PC-3 (cell line): ENCODE measurements at regions not wholly inside any gene's neighbourhood (a gene's known extent, or its start where the extent isn't known, plus 50 kb on each side); places are given as distances from the start of the nearest gene placed in this dataset.

Source experiments
- ATAC-seq: fragments of 200-7000 bp; cut with Tn5 transposase; 2 replicates; pipeline ENCODE4 v1.9.1; 2020; ENCODE audit warnings: mild to moderate bottlenecking, moderate library complexity
- BruUV-seq: library from RNA; stranded (reverse); fragments of 400-500 nt; replicated peaks from 2 replicates; lab custom pipeline; 2021; lab: Mats Ljungman, UMichigan
- CTCF ChIA-PET: fragments of 300-600 bp; sonication (Branson Sonifier 250); formaldehyde crosslinking; loops from one replicate; lab custom pipeline; 2022; ENCODE audit warnings: antibody characterized with exemption; lab: Charles Lee
- POLR2A ChIA-PET: fragments of 300-600 bp; sonication (Branson Sonifier 250); formaldehyde crosslinking; loops from one replicate; lab custom pipeline; 2022; ENCODE audit warnings: antibody characterized with exemption; ENCODE audit not compliant: unreplicated experiment; lab: Charles Lee
- DNase-seq: peaks from one replicate; pipeline ENCODE4 v3.0.0-alpha.2; 2015
- H2AFZ ChIP-seq: fragments of 300-600 bp; sonication (generic); 2 replicates; pipeline ENCODE4 v1.6.0; 2016; ENCODE audit warnings: antibody characterized with exemption, low read length
- H3F3A ChIP-seq: fragments of 300-600 bp; sonication (generic); one replicate; pipeline ENCODE4 v1.6.0; 2017; ENCODE audit warnings: antibody characterized with exemption, low read length, control low read depth, mild to moderate bottlenecking; ENCODE audit not compliant: unreplicated experiment
- H3K27ac ChIP-seq: fragments of 300-600 bp; sonication (generic); 2 replicates; pipeline ENCODE4 v1.5.1; 2016; ENCODE audit warnings: mild to moderate bottlenecking, low read length
- H3K27me3 ChIP-seq: fragments of 300-600 bp; sonication (generic); 2 replicates; pipeline ENCODE4 v1.6.1; 2016; ENCODE audit warnings: low read length, mixed read lengths
- H3K36me3 ChIP-seq: fragments of 300-600 bp; sonication (generic); 2 replicates; pipeline ENCODE4 v1.6.1; 2016; ENCODE audit warnings: low read depth, mixed run types, low read length, mixed read lengths
- H3K4me1 ChIP-seq: fragments of 300-600 bp; sonication (generic); 2 replicates; pipeline ENCODE4 v1.5.1; 2016; ENCODE audit warnings: low read length; ENCODE audit not compliant: insufficient read depth
- H3K4me2 ChIP-seq: fragments of 300-600 bp; sonication (generic); 2 replicates; pipeline ENCODE4 v1.6.0; 2016; ENCODE audit warnings: low read length
- H3K4me3 ChIP-seq: fragments of 300-600 bp; sonication (generic); 2 replicates; pipeline ENCODE4 v1.5.1; 2016; ENCODE audit warnings: mild to moderate bottlenecking, low read length, mixed read lengths
- H3K79me2 ChIP-seq: fragments of 300-600 bp; sonication (generic); 2 replicates; pipeline ENCODE4 v1.6.1; 2017; ENCODE audit warnings: low read length, mixed read lengths
- H3K9ac ChIP-seq: fragments of 300-600 bp; sonication (generic); 2 replicates; pipeline ENCODE4 v1.6.0; 2016; ENCODE audit warnings: mild to moderate bottlenecking, low read length
- H3K9me2 ChIP-seq: fragments of 300-600 bp; sonication (generic); replicated peaks from 2 replicates; pipeline ENCODE4 v1.6.1; 2016; ENCODE audit warnings: mixed run types, low read length, mixed read lengths
- H3K9me3 ChIP-seq: fragments of 300-600 bp; sonication (generic); 2 replicates; pipeline ENCODE4 v1.6.1; 2016; ENCODE audit warnings: low read length, mixed read lengths
- H4K20me1 ChIP-seq: fragments of 300-600 bp; sonication (generic); 2 replicates; pipeline ENCODE4 v1.6.1; 2016; ENCODE audit warnings: low read length, mixed read lengths
- CTCF ChIP-seq: fragments of 300-600 bp; sonication (generic); conservative IDR thresholded peaks from 2 replicates; pipeline ENCODE4 v1.5.1; 2017; ENCODE audit warnings: antibody characterized with exemption, low read depth, mild to moderate bottlenecking, low read length
- EZH2 ChIP-seq: fragments of 300-600 bp; sonication (generic); IDR thresholded peaks from one replicate; pipeline ENCODE4 v1.6.1; 2017; ENCODE audit warnings: antibody characterized with exemption, mild to moderate bottlenecking, low read length; ENCODE audit not compliant: unreplicated experiment
- EZH2phosphoT487 ChIP-seq: fragments of 300-600 bp; sonication (generic); IDR thresholded peaks from 2 replicates; pipeline ENCODE4 v1.6.1; 2018; ENCODE audit warnings: mild to moderate bottlenecking, antibody characterized with exemption, low read length, borderline replicate concordance
- intact Hi-C: fragments of 100-400 bp; cut with micrococcal nuclease; formaldehyde crosslinking; loops from 2 replicates; pipeline ENCODE4 v1.9.0; 2023

- no peaks in the 10 kb centered on the region for H3K36me3 ChIP-seq
- no peak overlapping the region for H2AFZ ChIP-seq
- no peaks in the 10 kb centered on the region for H3K9me2 ChIP-seq
- H3K9me3 ChIP-seq = no peaks in the 10 kb centered on the region
- H3K9ac ChIP-seq = no peak overlapping the region
- no peaks in the 10 kb centered on the region for H3F3A ChIP-seq
- POLR2A ChIA-PET = interaction anchor here (0.7 kb wide), 1 partner anchor 26 kb away, joined by 3 read pairs; no protein-coding TSS in a partner anchor
- no peak overlapping the region for H3K27ac ChIP-seq
- no peak overlapping the region for H3K4me3 ChIP-seq
- H3K4me1 ChIP-seq = peaks cover 6% of the 10 kb centered on the region
- CTCF ChIA-PET = no interaction called here
- no peak for ATAC-seq
- no TSS peak for BruUV-seq
- TF ChIP-seq EZH2 = no peak
- H3K4me2 ChIP-seq = no peak overlapping the region
- H4K20me1 ChIP-seq = no peaks in the 10 kb centered on the region
- no peaks in the 10 kb centered on the region for H3K27me3 ChIP-seq
- H3K79me2 ChIP-seq = no peaks in the 10 kb centered on the region
- intact Hi-C loops = no loop called here
- DNase-seq = no peak
Measured at GRCh38 chr10:28761084-28761846, 83.9 kb downstream of the BAMBI start.

- H3K79me2 ChIP-seq = no peaks in the 10 kb centered on the region
- CTCF ChIA-PET = no interaction called here
- no peaks in the 10 kb centered on the region for H3K27me3 ChIP-seq
- H3K9me2 ChIP-seq = no peaks in the 10 kb centered on the region
- no peak overlapping the region for H2AFZ ChIP-seq
- no peak for TF ChIP-seq EZH2phosphoT487
- H3K27ac ChIP-seq = no peak overlapping the region
- H3K4me2 ChIP-seq = no peak overlapping the region
- H3K9ac ChIP-seq = no peak overlapping the region
- POLR2A ChIA-PET = no interaction called here
- H3K4me1 ChIP-seq = no peaks in the 10 kb centered on the region
- H3K9me3 ChIP-seq = no peaks in the 10 kb centered on the region
- H3K36me3 ChIP-seq = no peaks in the 10 kb centered on the region
- intact Hi-C loops = no loop called here
- no peaks in the 10 kb centered on the region for H4K20me1 ChIP-seq
- DNase-seq (no peak), ATAC-seq (no peak)
- no peaks in the 10 kb centered on the region for H3F3A ChIP-seq
- no TSS peak for BruUV-seq
- H3K4me3 ChIP-seq = no peak overlapping the region
Measured at GRCh38 chr10:28763471-28764170, 86.3 kb downstream of the BAMBI start.

GRCh38 chr10:28765641-28766040 lies 88.3 kb downstream of the BAMBI start:
- no peak overlapping the region for H3K4me3 ChIP-seq
- H3K9me2 ChIP-seq = no peaks in the 10 kb centered on the region
- H3K27me3 ChIP-seq = no peaks in the 10 kb centered on the region
- no peak overlapping the region for H3K4me2 ChIP-seq
- H3F3A ChIP-seq = no peaks in the 10 kb centered on the region
- no peaks in the 10 kb centered on the region for H3K9me3 ChIP-seq
- H3K27ac ChIP-seq = no peak overlapping the region
- ChIA-PET POLR2A (interaction anchor here (0.5 kb wide), 1 partner anchor 1055 kb away, joined by 4 read pairs; no protein-coding TSS in a partner anchor), CTCF (no interaction called here)
- no peaks in the 10 kb centered on the region for H4K20me1 ChIP-seq
- intact Hi-C loops = no loop called here
- no peaks in the 10 kb centered on the region for H3K4me1 ChIP-seq
- no peak for DNase-seq
- no peaks in the 10 kb centered on the region for H3K79me2 ChIP-seq
- no peaks in the 10 kb centered on the region for H3K36me3 ChIP-seq
- H2AFZ ChIP-seq = no peak overlapping the region
- BruUV-seq = no TSS peak
- TF ChIP-seq EZH2 = no peak
- TF ChIP-seq CTCF = no peak
- no peak for TF ChIP-seq EZH2phosphoT487
- H3K9ac ChIP-seq = no peak overlapping the region
- ATAC-seq = no peak
